A549 (cell line): ENCODE measurements at regions not wholly inside any gene's neighbourhood (a gene's known extent, or its start where the extent isn't known, plus 50 kb on each side); places are given as distances from the start of the nearest gene placed in this dataset.

Experiments used
- ATAC-seq, 2 experiments: fragments of 200-7000 bp in 1 of 2; fragments of >200 bp in 1 of 2; cut with Nextera tagmentation in 1 of 2; cut with Tn5 transposase in 1 of 2; 3 replicates each; pipeline versions ENCODE4 v1.8.0 to v1.9.1; 2018 to 2020; ENCODE audit warnings: mild to moderate bottlenecking in 1 of 2, moderate library complexity in 1 of 2
- CTCF ChIA-PET: fragments of 300-600 bp; sonication (Branson Sonifier 250); formaldehyde crosslinking; extraction: SDS; loops from one replicate; lab custom pipeline; 2021; ENCODE audit warnings: antibody characterized with exemption, inconsistent platforms; lab: Yijun Ruan, JAX
- POLR2A ChIA-PET: fragments of 350-600 bp; formaldehyde crosslinking; extraction: SDS; loops from one replicate; lab custom pipeline; 2021; ENCODE audit warnings: antibody characterized with exemption, inconsistent platforms; lab: Yijun Ruan, JAX
- DNase-seq, 2 experiments: peaks; one replicate each; pipeline versions ENCODE4 v3.0.0 to v3.0.0-alpha.2; 2011 to 2016; ENCODE audit warnings: low read depth in 1 of 2, low spot score in 1 of 2
- FAIRE-seq: peaks from 2 replicates; lab custom pipeline; 2011; peaks lifted over from hg19 to GRCh38; lab: Jason Lieb, UNC
- H3K27ac ChIP-seq, 2 experiments: fragments of >200 bp; sonication (Bioruptor Twin); formaldehyde crosslinking; 3 replicates each; pipeline ENCODE4 v1.5.1; 2016 to 2017
- H3K4me1 ChIP-seq: fragments of >200 bp; sonication (Bioruptor Twin); formaldehyde crosslinking; 3 replicates; pipeline ENCODE4 v1.6.1; 2016
- H3K4me2 ChIP-seq: fragments of >200 bp; sonication (Bioruptor Twin); formaldehyde crosslinking; 3 replicates; pipeline ENCODE4 v1.6.1; 2016
- H3K4me3 ChIP-seq: fragments of >200 bp; sonication (Bioruptor Twin); formaldehyde crosslinking; 3 replicates; pipeline ENCODE4 v1.5.1; 2016
- H3K9me3 ChIP-seq: fragments of >200 bp; sonication (Bioruptor Twin); formaldehyde crosslinking; 3 replicates; pipeline ENCODE4 v1.6.1; 2016
- BHLHE40 ChIP-seq: IDR thresholded peaks from 2 replicates; pipeline ENCODE4 v1.6.1; 2012; ENCODE audit warnings: low read depth, low read length, inconsistent platforms
- CEBPB ChIP-seq, 2 experiments: fragments of >200 bp in 1 of 2; sonication (Bioruptor Twin) in 1 of 2; formaldehyde crosslinking in 1 of 2; IDR thresholded peaks; 2 replicates each; pipeline ENCODE4 v1.6.1; 2012 to 2016
- CHD2 ChIP-seq: fragments of 150-350 bp; IDR thresholded peaks from 2 replicates; pipeline ENCODE4 v1.6.1; 2014; ENCODE audit warnings: low read length; ENCODE audit not compliant: partially characterized antibody
- EHF ChIP-seq: fragments of 250-450 bp; sonication (Bioruptor Pico); IDR thresholded peaks from 2 replicates; pipeline ENCODE4 v1.5.0; 2020; ENCODE audit warnings: mild to moderate bottlenecking
- EHMT2 ChIP-seq: fragments of 200-600 bp; sonication (generic); IDR thresholded peaks from 2 replicates; pipeline ENCODE4 v1.6.1; 2016; ENCODE audit warnings: antibody characterized with exemption, low read depth, mild to moderate bottlenecking, moderate library complexity
- ESRRA ChIP-seq: fragments of 150-350 bp; IDR thresholded peaks from 2 replicates; pipeline ENCODE4 v1.6.1; 2014; ENCODE audit warnings: mild to moderate bottlenecking, low read length, borderline replicate concordance
- GATA3 ChIP-seq: IDR thresholded peaks from 2 replicates; pipeline ENCODE4 v1.6.1; 2012; ENCODE audit warnings: borderline replicate concordance
- HDAC2 ChIP-seq: fragments of 200-600 bp; sonication (generic); IDR thresholded peaks from 2 replicates; pipeline ENCODE4 v1.6.1; 2016
- JUN ChIP-seq, 2 experiments: fragments of >200 bp; sonication (Bioruptor Twin); formaldehyde crosslinking; IDR thresholded peaks; 2 replicates in 1 of 2; 3 replicates in 1 of 2; pipeline ENCODE4 v1.6.1; 2016 to 2017
- KDM1A ChIP-seq: fragments of 200-600 bp; sonication (generic); IDR thresholded peaks from 2 replicates; pipeline ENCODE4 v1.6.1; 2016; ENCODE audit warnings: low read depth, mild to moderate bottlenecking
- KDM5A ChIP-seq: fragments of 200-600 bp; sonication (generic); IDR thresholded peaks from 2 replicates; pipeline ENCODE4 v1.6.1; 2016; ENCODE audit warnings: antibody characterized with exemption, mild to moderate bottlenecking
- MAFK ChIP-seq: fragments of 450-650 bp; IDR thresholded peaks from 2 replicates; pipeline ENCODE4 v1.6.1; 2014; ENCODE audit not compliant: partially characterized antibody
- MAZ ChIP-seq: fragments of 150-350 bp; IDR thresholded peaks from 2 replicates; pipeline ENCODE4 v1.6.1; 2014; ENCODE audit warnings: antibody characterized with exemption, low read depth, low read length, borderline replicate concordance
- MYC ChIP-seq: IDR thresholded peaks from 2 replicates; pipeline ENCODE4 v1.6.1; 2012; ENCODE audit warnings: mild to moderate bottlenecking, inconsistent platforms, low read length, improper control_type of control experiment, borderline replicate concordance
- RARB ChIP-seq: fragments of 250-450 bp; sonication (Bioruptor Pico); IDR thresholded peaks from 2 replicates; pipeline ENCODE4 v1.8.0; 2021; ENCODE audit warnings: mild to moderate bottlenecking, moderate library complexity
- SMC3 ChIP-seq: fragments of >200 bp; sonication (Bioruptor Twin); formaldehyde crosslinking; IDR thresholded peaks from 3 replicates; pipeline ENCODE4 v1.6.1; 2018; ENCODE audit warnings: inconsistent platforms
- SREBF2 ChIP-seq: fragments of 450-650 bp; IDR thresholded peaks from 2 replicates; pipeline ENCODE4 v1.6.1; 2014; ENCODE audit warnings: mild to moderate bottlenecking, moderate library complexity
- ZFP36 ChIP-seq: fragments of 450-650 bp; IDR thresholded peaks from 2 replicates; pipeline ENCODE4 v1.6.1; 2014; ENCODE audit warnings: borderline replicate concordance; ENCODE audit not compliant: partially characterized antibody
- WGBS: methylation state at CpG from one replicate; pipeline ENCODE4 v1.1.6; 2017; ENCODE audit errors: missing lambda C conversion rate; 5-methylcytosine and 5-hydroxymethylcytosine counted together
- TF ChIP-seq, protein P1 (sequence below): fragments of 150-350 bp; IDR thresholded peaks from 2 replicates; pipeline ENCODE4 v1.6.1; 2014; ENCODE audit warnings: low read depth, mild to moderate bottlenecking, low read length
- TF ChIP-seq, protein P2 (sequence below): fragments of 200-600 bp; sonication (generic); IDR thresholded peaks from 2 replicates; pipeline ENCODE4 v1.6.1; 2016; ENCODE audit warnings: antibody characterized with exemption, mild to moderate bottlenecking, moderate library complexity
- TF ChIP-seq, protein P3 (sequence below): fragments of >200 bp; sonication (Bioruptor Twin); formaldehyde crosslinking; IDR thresholded peaks from 2 replicates; pipeline ENCODE4 v1.6.1; 2016
- TF ChIP-seq, protein P4 (sequence below): fragments of 250-450 bp; sonication (Bioruptor Pico); IDR thresholded peaks from 2 replicates; pipeline ENCODE4 v1.5.0; 2020; ENCODE audit warnings: low read depth, mild to moderate bottlenecking, moderate library complexity
- TF ChIP-seq, protein P5 (sequence below): IDR thresholded peaks from 2 replicates; pipeline ENCODE4 v1.6.1; 2012
- TF ChIP-seq, protein P6 (sequence below): fragments of >200 bp; sonication (Bioruptor Twin); formaldehyde crosslinking; IDR thresholded peaks from 3 replicates; pipeline ENCODE4 v1.6.1; 2016

DNA sequence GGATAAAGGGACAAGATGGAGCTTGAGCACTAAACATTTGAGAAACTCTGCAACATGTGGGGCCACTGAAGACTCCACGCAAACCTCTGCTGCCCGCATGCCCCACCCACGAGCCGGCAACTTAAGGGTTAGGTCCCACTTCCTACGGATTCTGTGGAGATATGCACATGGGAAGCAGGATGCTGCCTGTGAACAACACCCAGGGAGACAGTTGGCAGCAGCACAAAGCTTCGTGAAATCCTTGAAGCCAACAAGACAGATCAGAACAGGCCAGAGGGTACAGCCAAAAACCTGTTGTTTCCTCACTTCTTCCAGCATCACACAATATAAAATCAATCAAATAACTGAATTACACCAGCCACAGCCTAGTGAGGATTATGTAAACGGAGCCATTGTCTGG is 270.4 kb downstream of the ENC1 start:
- Histone ChIP-seq H3K9me3 (no peaks in the 10 kb centered on the region; the same call in 2 of the 3 replicates), H3K4me2 (no peak overlapping the region), H3K27ac (no peak overlapping the region)
- no peak for DNase-seq
- TF ChIP-seq, protein P1, sequence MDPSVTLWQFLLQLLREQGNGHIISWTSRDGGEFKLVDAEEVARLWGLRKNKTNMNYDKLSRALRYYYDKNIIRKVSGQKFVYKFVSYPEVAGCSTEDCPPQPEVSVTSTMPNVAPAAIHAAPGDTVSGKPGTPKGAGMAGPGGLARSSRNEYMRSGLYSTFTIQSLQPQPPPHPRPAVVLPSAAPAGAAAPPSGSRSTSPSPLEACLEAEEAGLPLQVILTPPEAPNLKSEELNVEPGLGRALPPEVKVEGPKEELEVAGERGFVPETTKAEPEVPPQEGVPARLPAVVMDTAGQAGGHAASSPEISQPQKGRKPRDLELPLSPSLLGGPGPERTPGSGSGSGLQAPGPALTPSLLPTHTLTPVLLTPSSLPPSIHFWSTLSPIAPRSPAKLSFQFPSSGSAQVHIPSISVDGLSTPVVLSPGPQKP, result no peak
- TF ChIP-seq, all 56 proteins: peak for 0
- Histone ChIP-seq H3K4me3 (no peak overlapping the region), H3K4me1 (no peaks in the 10 kb centered on the region)
- ChIA-PET POLR2A (no interaction called here), CTCF (interaction anchor here (0.8 to 1.3 kb wide), 2 partner anchors 12 to 41 kb away, joined by 3 to 4 read pairs; no protein-coding TSS in a partner anchor)
- 74% methylated on average over 7 of the region's 7 CpGs for WGBS
- no peak for FAIRE-seq
- ATAC-seq, result no peak

DNA sequence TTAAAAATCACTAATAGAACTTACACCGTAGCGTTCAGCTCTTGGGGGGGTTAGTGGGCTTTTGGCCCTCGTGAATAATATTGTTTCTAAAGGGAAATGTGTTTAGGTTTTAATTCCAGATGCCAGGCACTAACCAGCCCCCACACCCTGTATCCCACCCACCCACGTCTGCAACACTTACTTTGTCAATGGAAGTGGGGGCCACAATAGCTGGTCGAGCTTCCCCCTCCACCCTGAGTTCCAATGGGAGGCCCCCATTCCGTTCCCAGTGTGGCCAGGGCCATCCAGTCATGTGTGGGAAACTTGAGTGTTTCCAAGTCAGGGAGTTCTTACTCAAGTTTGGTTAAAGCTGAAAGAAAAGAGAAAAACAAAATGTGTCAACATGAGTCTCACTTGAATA is 271.4 kb downstream of the ENC1 start:
- FAIRE-seq (no peak), DNase-seq (no peak), ATAC-seq (no peak)
- WGBS, result 67% methylated on average over 5 of the region's 6 CpGs
- H3K27ac ChIP-seq, result no peak overlapping the region
- TF ChIP-seq EHMT2 (no peak), JUN (IDR thresholded peaks at IDR 0.05) (no peak), GATA3 (no peak), MAZ (no peak), MAFK (no peak), HDAC2 (no peak), ESRRA (no peak), RARB (no peak), CEBPB (IDR thresholded peaks at IDR 0.05) (no peak), EHF (CRISPR knock-in tag) (no peak), BHLHE40 (no peak)
- TF ChIP-seq, protein P2, sequence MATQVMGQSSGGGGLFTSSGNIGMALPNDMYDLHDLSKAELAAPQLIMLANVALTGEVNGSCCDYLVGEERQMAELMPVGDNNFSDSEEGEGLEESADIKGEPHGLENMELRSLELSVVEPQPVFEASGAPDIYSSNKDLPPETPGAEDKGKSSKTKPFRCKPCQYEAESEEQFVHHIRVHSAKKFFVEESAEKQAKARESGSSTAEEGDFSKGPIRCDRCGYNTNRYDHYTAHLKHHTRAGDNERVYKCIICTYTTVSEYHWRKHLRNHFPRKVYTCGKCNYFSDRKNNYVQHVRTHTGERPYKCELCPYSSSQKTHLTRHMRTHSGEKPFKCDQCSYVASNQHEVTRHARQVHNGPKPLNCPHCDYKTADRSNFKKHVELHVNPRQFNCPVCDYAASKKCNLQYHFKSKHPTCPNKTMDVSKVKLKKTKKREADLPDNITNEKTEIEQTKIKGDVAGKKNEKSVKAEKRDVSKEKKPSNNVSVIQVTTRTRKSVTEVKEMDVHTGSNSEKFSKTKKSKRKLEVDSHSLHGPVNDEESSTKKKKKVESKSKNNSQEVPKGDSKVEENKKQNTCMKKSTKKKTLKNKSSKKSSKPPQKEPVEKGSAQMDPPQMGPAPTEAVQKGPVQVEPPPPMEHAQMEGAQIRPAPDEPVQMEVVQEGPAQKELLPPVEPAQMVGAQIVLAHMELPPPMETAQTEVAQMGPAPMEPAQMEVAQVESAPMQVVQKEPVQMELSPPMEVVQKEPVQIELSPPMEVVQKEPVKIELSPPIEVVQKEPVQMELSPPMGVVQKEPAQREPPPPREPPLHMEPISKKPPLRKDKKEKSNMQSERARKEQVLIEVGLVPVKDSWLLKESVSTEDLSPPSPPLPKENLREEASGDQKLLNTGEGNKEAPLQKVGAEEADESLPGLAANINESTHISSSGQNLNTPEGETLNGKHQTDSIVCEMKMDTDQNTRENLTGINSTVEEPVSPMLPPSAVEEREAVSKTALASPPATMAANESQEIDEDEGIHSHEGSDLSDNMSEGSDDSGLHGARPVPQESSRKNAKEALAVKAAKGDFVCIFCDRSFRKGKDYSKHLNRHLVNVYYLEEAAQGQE, result no peak
- TF ChIP-seq, protein P3, sequence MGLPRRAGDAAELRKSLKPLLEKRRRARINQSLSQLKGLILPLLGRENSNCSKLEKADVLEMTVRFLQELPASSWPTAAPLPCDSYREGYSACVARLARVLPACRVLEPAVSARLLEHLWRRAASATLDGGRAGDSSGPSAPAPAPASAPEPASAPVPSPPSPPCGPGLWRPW, result no peak
- TF ChIP-seq, protein P4, sequence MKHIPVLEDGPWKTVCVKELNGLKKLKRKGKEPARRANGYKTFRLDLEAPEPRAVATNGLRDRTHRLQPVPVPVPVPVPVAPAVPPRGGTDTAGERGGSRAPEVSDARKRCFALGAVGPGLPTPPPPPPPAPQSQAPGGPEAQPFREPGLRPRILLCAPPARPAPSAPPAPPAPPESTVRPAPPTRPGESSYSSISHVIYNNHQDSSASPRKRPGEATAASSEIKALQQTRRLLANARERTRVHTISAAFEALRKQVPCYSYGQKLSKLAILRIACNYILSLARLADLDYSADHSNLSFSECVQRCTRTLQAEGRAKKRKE (CRISPR knock-in tag), result no peak
- TF ChIP-seq, protein P5, sequence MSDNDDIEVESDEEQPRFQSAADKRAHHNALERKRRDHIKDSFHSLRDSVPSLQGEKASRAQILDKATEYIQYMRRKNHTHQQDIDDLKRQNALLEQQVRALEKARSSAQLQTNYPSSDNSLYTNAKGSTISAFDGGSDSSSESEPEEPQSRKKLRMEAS, result no peak
- no peak overlapping the region for H3K4me2 ChIP-seq
- H3K9me3 ChIP-seq, result no peaks in the 10 kb centered on the region; the same call in 2 of the 3 replicates
- ChIA-PET CTCF (no interaction called here), POLR2A (no interaction called here)
- no peaks in the 10 kb centered on the region for H3K4me1 ChIP-seq
- H3K4me3 ChIP-seq, result no peak overlapping the region

DNA sequence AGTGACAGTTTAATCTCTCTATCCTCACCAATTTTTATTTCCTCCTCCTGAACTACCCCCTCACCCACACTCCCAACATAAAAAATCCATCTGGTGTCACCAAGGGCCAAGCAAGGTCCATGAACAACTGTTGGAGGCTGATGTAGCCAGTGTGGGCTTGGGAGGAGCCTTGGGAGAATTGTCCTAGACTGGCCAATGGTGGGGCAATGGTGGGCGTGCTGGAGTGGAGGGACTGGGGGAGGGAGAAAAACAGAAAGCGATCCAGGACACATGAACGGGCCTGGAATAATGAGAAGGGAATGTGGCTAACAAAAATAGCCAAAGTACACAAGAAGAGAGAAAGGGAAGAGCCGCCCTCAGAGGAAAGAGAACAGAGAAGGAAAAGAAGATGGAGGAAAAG is 272.6 kb downstream of the ENC1 start:
- CTCF ChIA-PET, result interaction anchor here (0.7 to 1.2 kb wide), 2 partner anchors 18 to 333 kb away, joined by 3 to 4 read pairs; no protein-coding TSS in a partner anchor
- TF ChIP-seq, protein P1, result no peak
- TF ChIP-seq ZFP36 (no peak), KDM1A (no peak), KDM5A (no peak), CEBPB (IDR thresholded peaks at IDR 0.05) (no peak), SREBF2 (no peak), HDAC2 (no peak), MYC (no peak), SMC3 (no peak), CHD2 (no peak)
- TF ChIP-seq, protein P6, sequence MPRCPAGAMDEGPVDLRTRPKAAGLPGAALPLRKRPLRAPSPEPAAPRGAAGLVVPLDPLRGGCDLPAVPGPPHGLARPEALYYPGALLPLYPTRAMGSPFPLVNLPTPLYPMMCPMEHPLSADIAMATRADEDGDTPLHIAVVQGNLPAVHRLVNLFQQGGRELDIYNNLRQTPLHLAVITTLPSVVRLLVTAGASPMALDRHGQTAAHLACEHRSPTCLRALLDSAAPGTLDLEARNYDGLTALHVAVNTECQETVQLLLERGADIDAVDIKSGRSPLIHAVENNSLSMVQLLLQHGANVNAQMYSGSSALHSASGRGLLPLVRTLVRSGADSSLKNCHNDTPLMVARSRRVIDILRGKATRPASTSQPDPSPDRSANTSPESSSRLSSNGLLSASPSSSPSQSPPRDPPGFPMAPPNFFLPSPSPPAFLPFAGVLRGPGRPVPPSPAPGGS, result no peak

More for the DNA sequence above, 272.6 kb downstream of the ENC1 start:
- 74% methylated on average over 4 of the region's 4 CpGs for WGBS
- DNase-seq, result no peak
- Histone ChIP-seq H3K4me1 (no peaks in the 10 kb centered on the region), H3K4me2 (no peak overlapping the region), H3K9me3 (no peaks in the 10 kb centered on the region; the same call in 2 of the 3 replicates), H3K4me3 (no peak overlapping the region), H3K27ac (no peak overlapping the region)
- POLR2A ChIA-PET, result no interaction called here
- no peak for ATAC-seq
- FAIRE-seq, result no peak
